ENCODE measurements at regions not wholly inside any gene's neighbourhood (a gene's known extent, or its start where the extent isn't known, plus 50 kb on each side); places are given as distances from the start of the nearest gene placed in this dataset.

DNA sequence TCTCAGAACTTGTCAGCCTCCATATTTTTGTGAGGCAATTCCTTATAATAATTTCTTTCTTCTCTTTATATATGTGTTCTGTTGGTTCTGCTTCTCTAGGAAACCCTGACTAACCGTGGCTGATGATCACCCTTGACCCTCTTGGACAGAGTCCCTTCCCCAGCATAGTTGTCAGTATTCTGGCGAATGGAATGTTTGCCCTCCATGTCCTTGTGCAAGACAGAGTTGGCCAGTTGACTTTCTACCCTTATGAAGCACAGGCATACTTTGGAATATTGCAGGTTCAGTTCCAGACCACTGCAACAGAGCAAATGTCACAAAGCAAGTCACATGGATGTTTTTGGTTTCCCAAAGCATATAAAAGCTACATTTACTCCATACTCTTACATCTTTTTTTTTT is 297.7 kb upstream of the SHH start:
- TF ChIP-seq POLR2A (IDR thresholded peaks at IDR 0.05; ENCODE audit: low read depth, low read length) (no peak), POLR2AphosphoS5 (IDR thresholded peaks at IDR 0.05; ENCODE audit: low read depth, low read length) (no peak)

Data from GM12892 (cell line).